ENCODE measurements at regions not wholly inside any gene's neighbourhood (a gene's known extent, or its start where the extent isn't known, plus 50 kb on each side); places are given as distances from the start of the nearest gene placed in this dataset.

- Histone ChIP-seq H3K27me3 (ENCODE audit: control insufficient read depth, extremely low read depth, insufficient read depth, low read length) (no peaks in the 10 kb centered on the region), H4K20me1 (ENCODE audit: control insufficient read depth, extremely low read depth, insufficient read depth, low read length) (no peaks in the 10 kb centered on the region), H3K4me3 (ENCODE audit: control insufficient read depth in 2 of 3, extremely low read depth in 1 of 3, insufficient read depth in 2 of 3, low read depth in 1 of 3, low read length in 3 of 3) (no peak overlapping the region), H3K4me1 (ENCODE audit: control insufficient read depth, extremely low read depth, insufficient read depth, low read length) (no peaks in the 10 kb centered on the region), H3K9me3 (ENCODE audit: control insufficient read depth, low read depth, low read length) (no peaks in the 10 kb centered on the region), H2AFZ (ENCODE audit: control insufficient read depth, low read length) (no peak overlapping the region), H3K9me1 (ENCODE audit: control insufficient read depth, extremely low read depth, insufficient read depth, low read length) (no peaks in the 10 kb centered on the region), H3K27ac (ENCODE audit: control insufficient read depth, insufficient read depth, low read length) (no peak overlapping the region), H3K79me2 (ENCODE audit: control insufficient read depth, insufficient read depth, low read length) (no peaks in the 10 kb centered on the region), H3K9ac (ENCODE audit: control insufficient read depth, extremely low read depth, insufficient read depth, low read length) (no peak overlapping the region), H3K36me3 (ENCODE audit: control insufficient read depth in 2 of 2, extremely low read depth in 1 of 2, insufficient read depth in 2 of 2, low read length in 2 of 2) (no peaks in the 10 kb centered on the region), H3K4me2 (ENCODE audit: control insufficient read depth, extremely low read depth, insufficient read depth, low read depth, low read length) (no peak overlapping the region)
- FAIRE-seq (no peak), DNase-seq (ENCODE audit: low read depth, low spot score) (no peak)
- dilution Hi-C loops (cut with MboI; ENCODE audit: extremely low pct_ligation_motif_present, low sequenced_read_pairs), result no loop called here
- TF ChIP-seq EZH2 (IDR thresholded peaks at IDR 0.05; ENCODE audit: low read length) (no peak), CTCF (optimal IDR thresholded peaks at IDR 0.05 in 1 of 3, IDR thresholded peaks at IDR 0.05 in 1 of 3, conservative IDR thresholded peaks at IDR 0.05 in 1 of 3; ENCODE audit: extremely low read depth in 1 of 3, insufficient read depth in 2 of 3, low read length in 3 of 3) (no peak)
Measured at GRCh38 chr3:168926426-168926825, 737.1 kb downstream of the MECOM start.

GRCh38 chr3:168925568-168925967 lies 737.9 kb downstream of the MECOM start:
- Histone ChIP-seq H3K27me3 (ENCODE audit: control insufficient read depth, extremely low read depth, insufficient read depth, low read length) (no peaks in the 10 kb centered on the region), H2AFZ (ENCODE audit: control insufficient read depth, low read length) (no peak overlapping the region), H3K9me1 (ENCODE audit: control insufficient read depth, extremely low read depth, insufficient read depth, low read length) (no peaks in the 10 kb centered on the region), H3K27ac (ENCODE audit: control insufficient read depth, insufficient read depth, low read length) (no peak overlapping the region), H3K4me1 (ENCODE audit: control insufficient read depth, extremely low read depth, insufficient read depth, low read length) (no peaks in the 10 kb centered on the region), H3K79me2 (ENCODE audit: control insufficient read depth, insufficient read depth, low read length) (no peaks in the 10 kb centered on the region), H3K9me3 (ENCODE audit: control insufficient read depth, low read depth, low read length) (no peaks in the 10 kb centered on the region), H3K36me3 (ENCODE audit: control insufficient read depth in 2 of 2, extremely low read depth in 1 of 2, insufficient read depth in 2 of 2, low read length in 2 of 2) (no peaks in the 10 kb centered on the region), H3K4me3 (ENCODE audit: control insufficient read depth in 2 of 3, extremely low read depth in 1 of 3, insufficient read depth in 2 of 3, low read depth in 1 of 3, low read length in 3 of 3) (no peak overlapping the region), H4K20me1 (ENCODE audit: control insufficient read depth, extremely low read depth, insufficient read depth, low read length) (no peaks in the 10 kb centered on the region), H3K9ac (ENCODE audit: control insufficient read depth, extremely low read depth, insufficient read depth, low read length) (no peak overlapping the region), H3K4me2 (ENCODE audit: control insufficient read depth, extremely low read depth, insufficient read depth, low read depth, low read length) (no peak overlapping the region)
- FAIRE-seq, result no peak
- TF ChIP-seq CTCF (optimal IDR thresholded peaks at IDR 0.05 in 1 of 3, IDR thresholded peaks at IDR 0.05 in 1 of 3, conservative IDR thresholded peaks at IDR 0.05 in 1 of 3; ENCODE audit: extremely low read depth in 1 of 3, insufficient read depth in 2 of 3, low read length in 3 of 3) (no peak), EZH2 (IDR thresholded peaks at IDR 0.05; ENCODE audit: low read length) (no peak)
- no peak for DNase-seq (ENCODE audit: low read depth, low spot score)
- dilution Hi-C loops (cut with MboI; ENCODE audit: extremely low pct_ligation_motif_present, low sequenced_read_pairs), result no loop called here

Data from keratinocyte (primary cell).